Effector memory CD8-positive, alpha-beta T cell (primary cell): ENCODE measurements at regions not wholly inside any gene's neighbourhood (a gene's known extent, or its start where the extent isn't known, plus 50 kb on each side); places are given as distances from the start of the nearest gene placed in this dataset.

Source experiments
- ATAC-seq: fragments of 150-1000 bp; cut with Tn5 transposase; replicated peaks from 2 replicates; pipeline ENCODE4 v1.10.0; 2021; ENCODE audit warnings: mild to moderate bottlenecking, moderate library complexity
- DNase-seq, 3 experiments: peaks; one replicate each; pipeline ENCODE4 v3.0.0; 2021
- H3K27ac Mint-ChIP-seq, 2 donors: one replicate each; pipeline ENCODE4 v1.8.0; 2022; ENCODE audit warnings: mild to moderate bottlenecking in 2 of 2, mixed read lengths in 2 of 2, moderate library complexity in 2 of 2
- H3K27me3 Mint-ChIP-seq, 2 donors: one replicate each; pipeline ENCODE4 v1.8.0; 2022; ENCODE audit warnings: mixed read lengths in 2 of 2
- H3K36me3 Mint-ChIP-seq: one replicate; pipeline ENCODE4 v1.8.0; 2022; ENCODE audit warnings: mild to moderate bottlenecking, moderate library complexity, mixed read lengths; ENCODE audit not compliant: insufficient read depth
- H3K4me1 Mint-ChIP-seq, 2 donors: one replicate each; pipeline ENCODE4 v1.8.0; 2022; ENCODE audit warnings: low read depth in 2 of 2, mixed read lengths in 2 of 2
- H3K4me3 Mint-ChIP-seq, 2 donors: one replicate each; pipeline ENCODE4 v1.8.0; 2022; ENCODE audit warnings: mild to moderate bottlenecking in 2 of 2, mixed read lengths in 2 of 2, moderate library complexity in 2 of 2
- H3K9me3 Mint-ChIP-seq, 2 donors: one replicate each; pipeline ENCODE4 v1.8.0; 2022; ENCODE audit warnings: mixed read lengths in 2 of 2

DNA sequence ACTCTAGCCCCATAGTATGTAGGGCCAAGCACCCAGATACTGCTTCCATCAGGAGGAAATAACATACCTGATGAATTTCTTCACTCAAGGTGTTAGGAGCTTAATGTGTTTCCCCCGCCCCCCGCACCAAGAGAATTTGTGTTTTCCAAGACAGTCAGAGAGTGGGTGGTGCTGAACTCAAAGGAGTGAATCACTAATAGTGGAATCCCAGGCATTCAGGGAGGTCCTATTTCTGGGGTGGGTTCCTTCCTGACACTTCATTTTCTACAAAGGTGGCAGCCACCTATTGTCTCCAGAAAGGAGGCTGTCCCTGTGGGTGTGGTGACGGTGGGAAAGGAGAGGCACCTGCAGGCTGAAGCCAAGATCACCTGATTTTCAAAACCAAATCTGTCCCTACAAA, 50.8 kb upstream of the ELF5 start:
- Mint-ChIP-seq H3K9me3 (no peaks in the 10 kb centered on the region), H3K36me3 (no peaks in the 10 kb centered on the region), H3K4me1 (no peaks in the 10 kb centered on the region), H3K27ac (no peak overlapping the region), H3K27me3 (peaks cover 77 to 91% of the 10 kb centered on the region in 2 donors), H3K4me3 (no peak overlapping the region)
- DNase-seq = no peak
- ATAC-seq = no peak

GRCh38 chr11:34564807-34565241, 51.2 kb upstream of the ELF5 start:
- DNase-seq (no peak), ATAC-seq (no peak)
- Mint-ChIP-seq H3K4me1 (no peaks in the 10 kb centered on the region), H3K9me3 (no peaks in the 10 kb centered on the region), H3K27me3 (peaks cover 75 to 92% of the 10 kb centered on the region in 2 donors), H3K4me3 (no peak overlapping the region), H3K27ac (no peak overlapping the region), H3K36me3 (no peaks in the 10 kb centered on the region)

- H3K36me3 Mint-ChIP-seq = no peaks in the 10 kb centered on the region
- H3K4me1 Mint-ChIP-seq = no peaks in the 10 kb centered on the region
- no peak overlapping the region for H3K4me3 Mint-ChIP-seq
- H3K27me3 Mint-ChIP-seq = peaks cover 75 to 92% of the 10 kb centered on the region in 2 donors
- H3K27ac Mint-ChIP-seq = no peak overlapping the region
- ATAC-seq (no peak), DNase-seq (no peak)
- no peaks in the 10 kb centered on the region for H3K9me3 Mint-ChIP-seq
Measured at GRCh38 chr11:34565417-34566207, 52.0 kb upstream of the ELF5 start.

- no peaks in the 10 kb centered on the region for H3K9me3 Mint-ChIP-seq
- no peak overlapping the region for H3K4me3 Mint-ChIP-seq
- DNase-seq = no peak
- no peak for ATAC-seq
- peaks cover 75 to 92% of the 10 kb centered on the region in 2 donors for H3K27me3 Mint-ChIP-seq
- H3K4me1 Mint-ChIP-seq = no peaks in the 10 kb centered on the region
- H3K27ac Mint-ChIP-seq = no peak overlapping the region
- H3K36me3 Mint-ChIP-seq = no peaks in the 10 kb centered on the region
Measured at GRCh38 chr11:34566208-34566551, 52.6 kb upstream of the ELF5 start.

- ATAC-seq = no peak
- Mint-ChIP-seq H3K27me3 (peaks cover 73 to 92% of the 10 kb centered on the region in 2 donors), H3K27ac (no peak overlapping the region)
Measured at GRCh38 chr11:34566736-34567135, 53.1 kb upstream of the ELF5 start.

DNA sequence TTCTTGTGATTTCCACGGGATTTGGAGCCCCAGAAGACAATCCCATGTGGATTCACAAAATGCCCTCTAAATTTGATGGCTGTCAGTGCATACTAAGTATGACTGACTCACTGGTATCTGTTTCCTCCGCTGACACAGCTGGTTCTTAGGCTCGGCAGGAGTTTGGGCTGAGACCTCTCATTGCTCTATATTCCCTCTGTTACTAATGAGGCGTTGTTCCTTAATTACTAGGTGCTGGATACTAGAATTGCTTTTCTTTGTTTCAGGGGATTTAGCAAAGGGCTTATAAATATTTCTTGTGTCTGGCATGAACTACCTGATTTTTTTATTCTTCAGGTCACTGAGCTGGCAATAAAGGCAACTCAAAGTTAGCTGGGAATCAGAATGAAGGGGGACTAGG, 53.2 kb upstream of the EHF start:
- no peak overlapping the region for H3K4me3 Mint-ChIP-seq
- H3K27me3 Mint-ChIP-seq = peaks cover 70 to 89% of the 10 kb centered on the region in 2 donors

More at GRCh38 chr11:34566736-34567135, 53.1 kb upstream of the ELF5 start:
- H3K9me3 Mint-ChIP-seq = no peaks in the 10 kb centered on the region
- H3K36me3 Mint-ChIP-seq = no peaks in the 10 kb centered on the region
- no peak for DNase-seq
- no peak overlapping the region for H3K4me3 Mint-ChIP-seq
- H3K4me1 Mint-ChIP-seq = no peaks in the 10 kb centered on the region

GRCh38 chr11:34570584-34570983, 50.3 kb upstream of the EHF start:
- DNase-seq (no peak), ATAC-seq (no peak)
- Mint-ChIP-seq H3K4me1 (no peaks in the 10 kb centered on the region), H3K36me3 (no peaks in the 10 kb centered on the region), H3K27ac (no peak overlapping the region), H3K27me3 (peaks cover 68 to 80% of the 10 kb centered on the region in 2 donors), H3K9me3 (no peaks in the 10 kb centered on the region), H3K4me3 (no peak overlapping the region)

More for the DNA sequence above, 53.2 kb upstream of the EHF start:
- DNase-seq = no peak
- Mint-ChIP-seq H3K9me3 (no peaks in the 10 kb centered on the region), H3K4me1 (no peaks in the 10 kb centered on the region), H3K36me3 (no peaks in the 10 kb centered on the region), H3K27ac (no peak overlapping the region)
- no peak for ATAC-seq
